CD4-positive, alpha-beta T cell treated with Interleukin-4 for 4 hours (primary cell): ENCODE measurements at regions not wholly inside any gene's neighbourhood (a gene's known extent, or its start where the extent isn't known, plus 50 kb on each side); places are given as distances from the start of the nearest gene placed in this dataset.
"Not testable (repeated sequence)": the region's sequence is repeated elsewhere in the genome, so short reads cannot be mapped to it uniquely, and the experiment has no call there.

Experiments used
- DNase-seq: peaks from one replicate; pipeline ENCODE4 v3.0.0-alpha.2; 2020

GRCh38 chr2:84033347-84033974 is 425.6 kb downstream of the SUCLG1 start:
- no peak for DNase-seq

GRCh38 chr2:84031312-84032050 is 427.6 kb downstream of the SUCLG1 start:
- DNase-seq = no peak

- no peak for DNase-seq
Measured at GRCh38 chr2:84029903-84030575, 429.0 kb downstream of the SUCLG1 start.

GRCh38 chr2:84026818-84027217 is 432.3 kb downstream of the SUCLG1 start:
- no peak for DNase-seq

- DNase-seq = peak; percentile 15
Measured at GRCh38 chr2:84022810-84023431, 436.2 kb downstream of the SUCLG1 start.

- DNase-seq = no peak
Measured at GRCh38 chr2:84017010-84017409, 442.1 kb downstream of the SUCLG1 start.

GRCh38 chr2:84016183-84016582 is 442.9 kb downstream of the SUCLG1 start:
- DNase-seq = no peak

- no peak for DNase-seq
Measured at GRCh38 chr2:83997889-83998288, 461.2 kb downstream of the SUCLG1 start.

GRCh38 chr2:83994633-83995179 is 464.4 kb downstream of the SUCLG1 start:
- no peak for DNase-seq

GRCh38 chr2:83993873-83994632 is 465.0 kb downstream of the SUCLG1 start:
- DNase-seq = no peak

GRCh38 chr2:83991992-83992391 is 467.1 kb downstream of the SUCLG1 start:
- no peak for DNase-seq

- no peak for DNase-seq
Measured at GRCh38 chr2:83990636-83991035, 468.4 kb downstream of the SUCLG1 start.

- DNase-seq = not testable (repeated sequence)
Measured at GRCh38 chr2:83976628-83977027, 482.5 kb downstream of the SUCLG1 start.

GRCh38 chr2:83972128-83972527 is 487.0 kb downstream of the SUCLG1 start:
- no peak for DNase-seq

- DNase-seq = no peak
Measured at GRCh38 chr2:83971547-83971946, 487.5 kb downstream of the SUCLG1 start.

- DNase-seq = no peak
Measured at GRCh38 chr2:83970217-83970929, 488.7 kb downstream of the SUCLG1 start.

GRCh38 chr2:83969085-83969484 is 490.0 kb downstream of the SUCLG1 start:
- DNase-seq = no peak

- DNase-seq = no peak
Measured at GRCh38 chr2:83967854-83968253, 491.2 kb downstream of the SUCLG1 start.

- not testable (repeated sequence) for DNase-seq
Measured at GRCh38 chr2:83966946-83967345, 492.1 kb downstream of the SUCLG1 start.

- no peak for DNase-seq
Measured at GRCh38 chr2:83961512-83961911, 497.6 kb downstream of the SUCLG1 start.

- DNase-seq = no peak
Measured at GRCh38 chr2:83960371-83960770, 498.7 kb downstream of the SUCLG1 start.

- DNase-seq = no peak
Measured at GRCh38 chr2:83959266-83959665, 499.8 kb downstream of the SUCLG1 start.
